HEK293 (cell line): ENCODE measurements at regions not wholly inside any gene's neighbourhood (a gene's known extent, or its start where the extent isn't known, plus 50 kb on each side); places are given as distances from the start of the nearest gene placed in this dataset.
A peak's percentile ranks its signal among the peaks of the same experiment; 100 is the strongest.

ENCODE experiments used
- CTCF ChIA-PET: fragments of 350-600 bp; formaldehyde crosslinking; extraction: SDS; loops from one replicate; lab custom pipeline; 2021; ENCODE audit warnings: antibody characterized with exemption; lab: Yijun Ruan, JAX
- POLR2A ChIA-PET: fragments of 300-600 bp; formaldehyde crosslinking; extraction: SDS; loops from one replicate; lab custom pipeline; 2020; ENCODE audit warnings: antibody characterized with exemption, inconsistent platforms; lab: Yijun Ruan, JAX
- H3K27ac ChIP-seq: fragments of 200-500 bp; sonication (Bioruptor generic); 2 replicates; pipeline ENCODE4 v1.5.1; 2014; ENCODE audit warnings: low read depth, low read length, control low read depth, inconsistent platforms; ENCODE audit errors: extremely low read depth
- H3K36me3 ChIP-seq, 2 experiments: fragments of 200-500 bp in 1 of 2; sonication (Bioruptor generic) in 1 of 2; 1 replicate in 1 of 2; 2 replicates in 1 of 2; pipeline ENCODE4 v1.5.1; 2014 to 2017; ENCODE audit warnings: inconsistent platforms in 2 of 2, low read length in 2 of 2; ENCODE audit not compliant: control insufficient read depth in 2 of 2, insufficient read depth in 1 of 2
- H3K4me1 ChIP-seq: fragments of 200-500 bp; sonication (Bioruptor generic); 2 replicates; pipeline ENCODE4 v1.5.1; 2014; ENCODE audit warnings: mild to moderate bottlenecking, low read length, inconsistent platforms; ENCODE audit not compliant: control insufficient read depth, insufficient read depth
- H3K4me3 ChIP-seq: 2 replicates; pipeline ENCODE4 v1.5.1; 2011; ENCODE audit warnings: low read depth, mild to moderate bottlenecking, control low read depth, low read length, moderate library complexity
- H3K9me3 ChIP-seq: fragments of 200-500 bp; sonication (Bioruptor generic); 2 replicates; pipeline ENCODE4 v1.5.1; 2014; ENCODE audit warnings: low read depth, low read length, inconsistent platforms; ENCODE audit not compliant: control insufficient read depth, insufficient read depth
- GFI1B ChIP-seq: fragments of 450-650 bp; formaldehyde crosslinking; IDR thresholded peaks from 2 replicates; pipeline ENCODE4 v1.5.1; 2016; ENCODE audit warnings: missing biosample characterization, missing genetic modification characterization
- PRDM1 ChIP-seq: fragments of 450-650 bp; formaldehyde crosslinking; IDR thresholded peaks from 2 replicates; pipeline ENCODE4; 2016; ENCODE audit warnings: missing biosample characterization, missing genetic modification characterization
- PRDM4 ChIP-seq: fragments of 450-650 bp; formaldehyde crosslinking; IDR thresholded peaks from 2 replicates; pipeline ENCODE4 v1.5.1; 2017; ENCODE audit warnings: missing biosample characterization, missing genetic modification characterization
- SALL2 ChIP-seq: fragments of 450-650 bp; formaldehyde crosslinking; IDR thresholded peaks from 2 replicates; pipeline ENCODE4 v1.5.0; 2017; ENCODE audit warnings: missing biosample characterization, mild to moderate bottlenecking, missing genetic modification characterization, borderline replicate concordance
- YY1 ChIP-seq: fragments of 450-650 bp; formaldehyde crosslinking; IDR thresholded peaks from 2 replicates; pipeline ENCODE4 v1.5.1; 2018; ENCODE audit warnings: missing biosample characterization, missing genetic modification characterization
- ZBTB11 ChIP-seq: fragments of 450-650 bp; formaldehyde crosslinking; conservative IDR thresholded peaks from 2 replicates; pipeline ENCODE4 v1.5.1; 2016; ENCODE audit warnings: low read depth, missing biosample characterization, missing genetic modification characterization
- ZBTB7A ChIP-seq: fragments of 450-650 bp; formaldehyde crosslinking; IDR thresholded peaks from 2 replicates; pipeline ENCODE4 v1.5.1; 2016; ENCODE audit warnings: low read depth, missing biosample characterization, missing genetic modification characterization
- ZEB2 ChIP-seq: fragments of 450-650 bp; formaldehyde crosslinking; IDR thresholded peaks from 2 replicates; pipeline ENCODE4 v1.5.1; 2016; ENCODE audit warnings: missing biosample characterization, missing genetic modification characterization
- ZNF138 ChIP-seq: fragments of 450-650 bp; formaldehyde crosslinking; IDR thresholded peaks from 2 replicates; pipeline ENCODE4 v1.5.1; 2016; ENCODE audit warnings: missing biosample characterization, missing genetic modification characterization, borderline replicate concordance
- ZNF175 ChIP-seq: fragments of 450-650 bp; formaldehyde crosslinking; IDR thresholded peaks from 2 replicates; pipeline ENCODE4 v1.5.1; 2016; ENCODE audit warnings: missing biosample characterization, missing genetic modification characterization
- ZNF184 ChIP-seq: fragments of 450-650 bp; IDR thresholded peaks from 2 replicates; pipeline ENCODE4 v1.5.1; 2018; ENCODE audit warnings: missing biosample characterization, mild to moderate bottlenecking, missing genetic modification characterization
- ZNF2 ChIP-seq: fragments of 450-650 bp; formaldehyde crosslinking; IDR thresholded peaks from 2 replicates; pipeline ENCODE4 v1.5.1; 2016; ENCODE audit warnings: missing biosample characterization, missing genetic modification characterization
- ZNF266 ChIP-seq: fragments of 450-650 bp; formaldehyde crosslinking; IDR thresholded peaks from 2 replicates; pipeline ENCODE4 v1.5.1; 2016; ENCODE audit warnings: missing biosample characterization, missing genetic modification characterization, low read depth
- ZNF350 ChIP-seq: fragments of 450-650 bp; formaldehyde crosslinking; IDR thresholded peaks from 2 replicates; pipeline ENCODE4 v1.5.0; 2017; ENCODE audit warnings: missing biosample characterization, mild to moderate bottlenecking, missing genetic modification characterization
- ZNF391 ChIP-seq: fragments of 450-650 bp; formaldehyde crosslinking; IDR thresholded peaks from 2 replicates; pipeline ENCODE4 v1.5.1; 2016; ENCODE audit warnings: low read depth, missing biosample characterization, missing genetic modification characterization, borderline replicate concordance
- ZNF548 ChIP-seq: fragments of 450-650 bp; formaldehyde crosslinking; IDR thresholded peaks from 2 replicates; pipeline ENCODE4 v1.5.1; 2016; ENCODE audit warnings: missing biosample characterization, missing genetic modification characterization
- ZNF621 ChIP-seq: fragments of 450-650 bp; formaldehyde crosslinking; IDR thresholded peaks from 2 replicates; pipeline ENCODE4 v1.5.1; 2017; ENCODE audit warnings: missing biosample characterization, missing genetic modification characterization
- ZNF654 ChIP-seq: fragments of 450-650 bp; formaldehyde crosslinking; IDR thresholded peaks from 2 replicates; pipeline ENCODE4 v1.5.1; 2016; ENCODE audit warnings: low read depth, missing biosample characterization, missing genetic modification characterization
- ZNF837 ChIP-seq: fragments of 450-650 bp; formaldehyde crosslinking; IDR thresholded peaks from 2 replicates; pipeline ENCODE4 v1.5.1; 2016; ENCODE audit warnings: missing biosample characterization, missing genetic modification characterization
- ZSCAN23 ChIP-seq: fragments of 450-650 bp; formaldehyde crosslinking; IDR thresholded peaks from 2 replicates; pipeline ENCODE4 v1.5.1; 2016; ENCODE audit warnings: missing biosample characterization, missing genetic modification characterization
- TF ChIP-seq, protein P1 (sequence below): fragments of 450-650 bp; formaldehyde crosslinking; IDR thresholded peaks from 2 replicates; pipeline ENCODE4 v1.5.1; 2016; ENCODE audit warnings: missing biosample characterization, missing genetic modification characterization

DNA sequence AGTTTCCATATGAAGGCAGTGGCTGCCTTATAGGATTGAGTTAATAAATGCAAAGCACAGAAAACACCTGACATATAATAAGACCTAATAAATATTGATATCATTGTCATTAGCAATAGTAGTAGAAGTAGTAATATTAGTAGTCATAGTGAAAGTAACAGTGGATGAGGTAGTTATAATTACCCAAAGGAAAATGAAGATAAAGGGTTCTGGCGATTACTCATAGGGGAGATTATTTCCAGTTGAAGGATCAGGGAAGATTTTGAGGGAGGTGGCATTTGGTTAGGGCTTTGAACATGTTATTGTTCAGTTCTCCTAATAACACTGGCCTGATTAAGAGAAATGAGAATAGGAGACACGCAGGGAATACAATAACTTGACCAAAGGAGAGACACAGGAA is 131.9 kb upstream of the GPRIN3 start:
- ChIA-PET CTCF (no interaction called here), POLR2A (no interaction called here)
- Histone ChIP-seq H3K36me3 (no peaks in the 10 kb centered on the region), H3K27ac (no peak overlapping the region), H3K4me1 (no peaks in the 10 kb centered on the region), H3K9me3 (no peaks in the 10 kb centered on the region), H3K4me3 (no peak overlapping the region)
- TF ChIP-seq ZNF138 = no peak
- no peak for TF ChIP-seq ZNF548
- TF ChIP-seq ZNF184 (tag by site-specific recombination) = no peak
- TF ChIP-seq, protein P1, sequence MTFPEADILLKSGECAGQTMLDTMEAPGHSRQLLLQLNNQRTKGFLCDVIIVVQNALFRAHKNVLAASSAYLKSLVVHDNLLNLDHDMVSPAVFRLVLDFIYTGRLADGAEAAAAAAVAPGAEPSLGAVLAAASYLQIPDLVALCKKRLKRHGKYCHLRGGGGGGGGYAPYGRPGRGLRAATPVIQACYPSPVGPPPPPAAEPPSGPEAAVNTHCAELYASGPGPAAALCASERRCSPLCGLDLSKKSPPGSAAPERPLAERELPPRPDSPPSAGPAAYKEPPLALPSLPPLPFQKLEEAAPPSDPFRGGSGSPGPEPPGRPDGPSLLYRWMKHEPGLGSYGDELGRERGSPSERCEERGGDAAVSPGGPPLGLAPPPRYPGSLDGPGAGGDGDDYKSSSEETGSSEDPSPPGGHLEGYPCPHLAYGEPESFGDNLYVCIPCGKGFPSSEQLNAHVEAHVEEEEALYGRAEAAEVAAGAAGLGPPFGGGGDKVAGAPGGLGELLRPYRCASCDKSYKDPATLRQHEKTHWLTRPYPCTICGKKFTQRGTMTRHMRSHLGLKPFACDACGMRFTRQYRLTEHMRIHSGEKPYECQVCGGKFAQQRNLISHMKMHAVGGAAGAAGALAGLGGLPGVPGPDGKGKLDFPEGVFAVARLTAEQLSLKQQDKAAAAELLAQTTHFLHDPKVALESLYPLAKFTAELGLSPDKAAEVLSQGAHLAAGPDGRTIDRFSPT (tag by site-specific recombination) = no peak
- no peak for TF ChIP-seq PRDM1 (tag by site-specific recombination)
- no peak for TF ChIP-seq ZBTB7A
- TF ChIP-seq GFI1B (tag by site-specific recombination) = no peak
- TF ChIP-seq ZSCAN23 = no peak
- TF ChIP-seq ZNF266 (tag by site-specific recombination) = no peak
- no peak for TF ChIP-seq ZNF621 (tag by site-specific recombination)
- TF ChIP-seq ZEB2 = no peak
- no peak for TF ChIP-seq ZNF837
- no peak for TF ChIP-seq ZNF175
- TF ChIP-seq SALL2 (tag by site-specific recombination) = no peak
- no peak for TF ChIP-seq ZBTB11 (tag by site-specific recombination)
- no peak for TF ChIP-seq ZNF391 (tag by site-specific recombination)
- no peak for TF ChIP-seq ZNF350 (tag by site-specific recombination)
- TF ChIP-seq PRDM4 (tag by site-specific recombination) = no peak

DNA sequence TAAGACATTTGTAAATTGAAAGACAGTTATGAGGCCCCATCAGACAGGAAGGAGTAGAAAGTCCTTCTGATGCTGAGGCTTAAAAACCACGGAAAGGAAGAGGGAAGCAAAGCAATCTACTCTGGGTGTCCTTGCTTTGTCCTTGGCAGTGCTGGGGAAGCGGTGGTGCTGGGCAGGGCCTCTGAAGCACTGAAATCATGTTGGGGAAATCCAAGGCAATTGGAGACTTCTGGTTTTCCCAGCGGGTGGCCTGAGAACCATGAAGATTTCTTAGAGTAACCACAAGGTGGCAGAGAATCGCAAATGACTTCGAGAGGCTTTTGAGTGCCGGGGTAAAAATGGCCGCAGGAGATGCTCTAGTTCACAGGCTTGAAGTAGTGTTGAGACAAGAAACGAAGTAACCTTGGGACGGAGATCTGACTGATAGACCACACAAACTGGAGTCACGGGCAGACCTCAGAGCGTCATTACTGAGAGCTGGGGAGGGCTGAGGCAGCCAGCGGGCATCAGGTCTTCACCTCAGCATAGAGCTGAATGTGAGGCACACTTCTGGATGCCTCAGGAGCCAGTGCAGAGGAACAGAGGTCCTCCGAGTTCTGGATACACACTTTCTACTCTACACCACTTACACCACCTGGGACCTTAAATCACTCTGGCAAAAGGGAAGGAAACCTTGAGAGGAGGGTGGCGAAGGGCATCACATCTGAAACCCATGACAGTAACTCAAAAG is 130.7 kb upstream of the GPRIN3 start:
- peak; percentile 31 for TF ChIP-seq ZNF654 (tag by site-specific recombination)
- TF ChIP-seq ZNF2 (tag by site-specific recombination) = no peak
- TF ChIP-seq YY1 = 0 out of 2 replicates have a peak, but pooled peaks have one; percentile 15
- H3K4me3 ChIP-seq = no peak overlapping the region

More for the DNA sequence above, 130.7 kb upstream of the GPRIN3 start:
- Histone ChIP-seq H3K36me3 (no peaks in the 10 kb centered on the region), H3K4me1 (no peaks in the 10 kb centered on the region), H3K27ac (no peak overlapping the region), H3K9me3 (no peaks in the 10 kb centered on the region)
- ChIA-PET POLR2A (no interaction called here), CTCF (interaction anchor here (0.9 kb wide), 1 partner anchor 212 kb away, joined by 4 read pairs; no protein-coding TSS in a partner anchor)
